SJCRH30 (cell line): ENCODE measurements at regions not wholly inside any gene's neighbourhood (a gene's known extent, or its start where the extent isn't known, plus 50 kb on each side); places are given as distances from the start of the nearest gene placed in this dataset.

ENCODE experiments used
- DNase-seq, 2 experiments: peaks; one replicate each; pipeline ENCODE4 v3.0.0-alpha.2; 2015 to 2020
- H3K27ac ChIP-seq: fragments of 250-450 bp; sonication (Bioruptor Pico); 2 replicates; pipeline ENCODE4 v1.5.1; 2020; ENCODE audit warnings: mild to moderate bottlenecking, moderate library complexity
- H3K27me3 ChIP-seq: fragments of 250-450 bp; sonication (Bioruptor Pico); 2 replicates; pipeline ENCODE4 v1.5.1; 2020; ENCODE audit warnings: mild to moderate bottlenecking, moderate library complexity
- H3K36me3 ChIP-seq: fragments of 250-450 bp; sonication (Bioruptor Pico); 2 replicates; pipeline ENCODE4 v1.5.1; 2020; ENCODE audit warnings: mild to moderate bottlenecking, moderate library complexity
- H3K4me1 ChIP-seq: fragments of 250-450 bp; sonication (Bioruptor Pico); 2 replicates; pipeline ENCODE4 v1.5.1; 2020; ENCODE audit warnings: mild to moderate bottlenecking, moderate library complexity
- H3K4me3 ChIP-seq: fragments of 250-450 bp; sonication (Bioruptor Pico); 2 replicates; pipeline ENCODE4 v1.5.1; 2020; ENCODE audit warnings: mild to moderate bottlenecking, moderate library complexity
- H3K9me3 ChIP-seq: fragments of 250-450 bp; sonication (Bioruptor Pico); replicated peaks from 2 replicates; pipeline ENCODE4 v1.5.1; 2020; ENCODE audit warnings: mild to moderate bottlenecking, moderate library complexity

DNA sequence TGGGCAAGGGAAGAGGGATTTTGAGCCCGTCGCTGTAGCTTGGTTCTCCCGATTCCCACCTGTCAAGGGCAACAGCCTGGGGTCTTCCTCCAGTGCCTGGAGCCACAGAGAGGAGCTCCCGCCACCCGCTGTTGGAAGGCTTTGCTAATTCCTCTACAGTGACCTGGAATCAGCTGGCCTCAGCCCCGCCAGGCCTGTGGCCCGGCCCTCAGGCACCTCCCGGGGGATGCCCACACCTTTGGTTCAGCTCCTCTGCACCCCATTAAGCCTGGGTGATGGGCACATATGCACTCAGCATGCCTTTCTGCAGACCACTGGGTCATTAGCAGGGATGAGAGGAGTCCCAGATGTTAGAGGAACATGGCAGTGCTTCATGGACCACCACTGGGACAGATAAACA is 121.4 kb upstream of the MKI67 start:
- no peak for DNase-seq

DNA sequence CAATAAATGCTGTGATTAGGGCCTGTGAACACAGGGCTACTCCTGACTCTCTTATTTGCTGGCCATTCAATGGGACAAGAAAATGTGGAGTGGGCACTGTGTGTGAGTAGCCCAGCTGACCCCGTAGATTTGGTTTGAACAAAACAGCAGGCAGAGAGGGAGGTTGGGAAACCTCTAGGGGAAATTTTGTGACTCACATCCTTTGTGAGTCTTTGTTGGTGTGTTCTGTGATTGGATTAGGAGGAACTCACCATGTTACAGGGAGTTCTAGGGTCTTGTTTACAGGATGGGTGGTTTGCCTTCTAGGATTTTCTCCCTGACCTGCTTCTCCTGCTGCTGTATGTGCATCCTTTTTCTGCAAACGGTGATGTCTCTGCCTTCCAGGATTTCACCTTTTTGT is 128.3 kb upstream of the MKI67 start:
- H3K4me3 ChIP-seq, result no peak overlapping the region
- H3K27me3 ChIP-seq, result no peaks in the 10 kb centered on the region
- DNase-seq, result no peak
- H3K4me1 ChIP-seq, result no peaks in the 10 kb centered on the region
- H3K9me3 ChIP-seq, result no peaks in the 10 kb centered on the region
- no peak overlapping the region for H3K27ac ChIP-seq
- no peaks in the 10 kb centered on the region for H3K36me3 ChIP-seq

More for the DNA sequence above, 121.4 kb upstream of the MKI67 start:
- H3K36me3 ChIP-seq, result no peaks in the 10 kb centered on the region
- H3K4me1 ChIP-seq, result no peaks in the 10 kb centered on the region
- H3K27me3 ChIP-seq, result no peaks in the 10 kb centered on the region
- no peaks in the 10 kb centered on the region for H3K9me3 ChIP-seq
- no peak overlapping the region for H3K27ac ChIP-seq
- H3K4me3 ChIP-seq, result no peak overlapping the region

DNA sequence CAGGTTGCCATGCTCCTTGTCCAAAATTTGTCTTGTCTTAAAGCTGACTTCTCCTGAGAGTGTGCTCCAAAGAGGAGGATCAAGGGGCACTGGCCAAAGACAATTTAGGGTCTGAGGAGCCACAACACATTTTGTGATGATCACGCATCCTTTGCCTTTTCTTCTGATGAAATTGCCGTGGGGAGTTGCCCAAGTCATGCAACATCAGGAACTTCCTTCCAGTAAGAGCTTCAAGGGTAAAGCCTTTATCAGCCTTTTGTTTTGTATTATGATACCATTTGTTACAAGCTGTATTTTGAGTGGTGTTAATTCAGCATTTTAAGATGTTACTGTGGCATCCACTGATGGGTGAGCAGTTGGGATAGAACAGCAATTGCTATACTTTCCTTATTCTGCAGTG is 131.2 kb upstream of the MKI67 start:
- no peak for DNase-seq
- Histone ChIP-seq H3K27me3 (no peaks in the 10 kb centered on the region), H3K27ac (no peak overlapping the region), H3K9me3 (no peaks in the 10 kb centered on the region), H3K4me3 (no peak overlapping the region), H3K36me3 (no peaks in the 10 kb centered on the region), H3K4me1 (no peaks in the 10 kb centered on the region)

DNA sequence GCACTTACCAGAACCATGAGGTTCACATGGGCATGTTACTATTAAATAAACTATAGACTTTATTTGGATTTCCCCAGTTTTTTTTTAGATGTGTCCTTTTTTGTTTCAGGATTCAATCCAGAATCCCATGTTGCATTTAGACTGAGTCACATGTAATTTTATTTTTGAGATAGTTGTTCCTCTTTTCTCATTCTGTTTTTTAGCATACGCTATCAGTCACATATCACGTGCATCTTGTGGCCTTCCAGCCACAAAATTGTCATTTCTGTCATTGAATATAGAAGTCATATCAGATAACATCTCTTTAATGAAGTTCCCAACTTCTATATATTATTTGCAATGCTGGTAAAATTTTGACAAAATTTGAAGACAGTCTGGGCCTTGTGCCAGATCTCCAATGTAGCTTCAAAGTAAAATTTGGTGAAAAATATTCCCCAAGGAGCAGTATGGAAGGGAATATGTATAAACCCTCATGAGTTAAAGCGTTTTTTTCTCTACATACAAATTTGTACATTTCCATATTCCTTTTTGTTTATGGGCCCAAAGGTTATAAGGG is 132.3 kb upstream of the MKI67 start:
- no peaks in the 10 kb centered on the region for H3K9me3 ChIP-seq
- DNase-seq, result no peak
- no peak overlapping the region for H3K4me3 ChIP-seq
- H3K27ac ChIP-seq, result no peak overlapping the region
- no peaks in the 10 kb centered on the region for H3K36me3 ChIP-seq
- H3K27me3 ChIP-seq, result no peaks in the 10 kb centered on the region
- H3K4me1 ChIP-seq, result no peaks in the 10 kb centered on the region

DNA sequence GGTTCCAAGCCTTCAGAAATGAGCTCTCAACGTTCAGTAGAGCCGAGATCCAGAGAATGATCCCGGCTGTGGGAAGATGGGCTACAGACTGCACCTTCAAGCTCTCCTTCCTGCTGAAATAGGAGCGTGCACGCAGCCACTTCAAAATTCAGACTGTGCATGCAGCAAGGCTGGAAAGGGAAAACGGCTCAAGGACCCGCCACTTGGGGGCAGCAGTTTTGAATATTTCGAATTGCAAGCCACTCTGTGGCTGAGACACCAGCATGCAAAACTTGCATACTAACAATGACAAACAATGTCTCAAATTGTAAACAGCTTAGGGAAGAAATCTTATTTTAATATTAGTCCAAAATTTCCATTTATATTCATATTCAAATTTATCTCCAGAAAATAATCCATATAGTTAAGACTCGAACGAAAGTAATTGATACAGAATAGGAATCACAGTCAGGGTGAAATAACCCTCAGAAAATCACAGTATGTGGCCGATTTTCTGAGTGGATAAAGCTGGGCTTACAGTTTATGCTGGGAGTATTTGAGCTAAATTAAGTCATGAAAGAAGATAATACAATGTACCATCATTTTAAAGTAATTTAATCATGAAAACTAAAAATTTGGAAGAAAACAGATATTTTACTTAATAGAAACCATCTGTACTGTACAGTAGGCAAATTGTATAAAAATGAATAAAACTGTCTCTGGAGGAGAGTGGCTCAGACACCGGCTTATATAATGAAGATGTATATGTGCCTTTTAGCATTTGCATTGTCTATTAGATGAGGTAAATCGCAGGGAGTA is 137.9 kb upstream of the MKI67 start:
- Histone ChIP-seq H3K4me1 (no peaks in the 10 kb centered on the region), H3K4me3 (no peak overlapping the region), H3K36me3 (no peaks in the 10 kb centered on the region), H3K27me3 (no peaks in the 10 kb centered on the region), H3K9me3 (no peaks in the 10 kb centered on the region), H3K27ac (no peak overlapping the region)
- DNase-seq, result peak; percentile 33 to 56

DNA sequence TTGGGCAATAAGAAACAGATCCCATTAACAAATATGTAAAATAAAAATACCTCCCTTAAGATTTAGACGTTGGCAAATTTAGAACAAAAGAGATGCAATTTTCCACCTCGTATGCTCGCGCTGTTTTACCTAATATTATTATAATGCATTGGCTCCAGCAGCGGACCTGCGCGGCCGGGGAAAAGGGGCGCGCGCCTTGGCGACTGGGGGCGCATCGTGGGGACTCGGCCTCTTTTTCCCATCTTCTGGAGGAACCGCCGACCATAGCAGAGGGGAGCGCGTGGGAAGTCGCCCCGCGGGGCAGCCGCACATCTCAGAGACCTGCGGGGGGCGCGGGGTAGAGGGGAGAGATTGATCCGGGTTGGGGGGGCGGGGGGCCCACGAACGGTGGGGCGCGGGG is 139.4 kb upstream of the MKI67 start:
- H3K27ac ChIP-seq, result no peak overlapping the region
- no peaks in the 10 kb centered on the region for H3K9me3 ChIP-seq
- no peak for DNase-seq

DNA sequence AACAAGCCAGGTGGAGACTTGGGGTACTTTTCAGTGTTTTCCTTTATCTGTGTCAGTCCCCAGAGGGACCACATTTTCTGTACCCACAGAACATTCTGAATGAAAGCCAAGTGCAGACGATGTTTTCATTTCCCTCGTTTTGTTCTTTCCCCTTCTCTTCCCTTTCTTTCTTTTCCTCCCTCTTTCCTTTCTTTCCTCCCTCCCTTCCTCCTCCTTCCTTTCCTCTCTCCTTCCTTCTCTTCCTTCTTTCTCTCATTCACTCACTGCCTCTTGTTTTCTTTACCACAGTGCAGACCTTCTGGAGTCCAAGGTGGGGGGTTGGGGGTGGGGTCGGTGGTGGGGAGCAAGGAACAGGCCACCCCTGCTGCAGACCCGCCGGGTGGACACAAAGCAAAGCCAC is 141.4 kb upstream of the MKI67 start:
- no peaks in the 10 kb centered on the region for H3K4me1 ChIP-seq
- no peaks in the 10 kb centered on the region for H3K36me3 ChIP-seq
- no peak overlapping the region for H3K27ac ChIP-seq
- no peak overlapping the region for H3K4me3 ChIP-seq
- H3K9me3 ChIP-seq, result no peaks in the 10 kb centered on the region
- H3K27me3 ChIP-seq, result no peaks in the 10 kb centered on the region
- DNase-seq, result no peak

More for the DNA sequence above, 139.4 kb upstream of the MKI67 start:
- H3K4me3 ChIP-seq, result no peak overlapping the region
- H3K27me3 ChIP-seq, result no peaks in the 10 kb centered on the region
- H3K4me1 ChIP-seq, result no peaks in the 10 kb centered on the region
- H3K36me3 ChIP-seq, result no peaks in the 10 kb centered on the region

DNA sequence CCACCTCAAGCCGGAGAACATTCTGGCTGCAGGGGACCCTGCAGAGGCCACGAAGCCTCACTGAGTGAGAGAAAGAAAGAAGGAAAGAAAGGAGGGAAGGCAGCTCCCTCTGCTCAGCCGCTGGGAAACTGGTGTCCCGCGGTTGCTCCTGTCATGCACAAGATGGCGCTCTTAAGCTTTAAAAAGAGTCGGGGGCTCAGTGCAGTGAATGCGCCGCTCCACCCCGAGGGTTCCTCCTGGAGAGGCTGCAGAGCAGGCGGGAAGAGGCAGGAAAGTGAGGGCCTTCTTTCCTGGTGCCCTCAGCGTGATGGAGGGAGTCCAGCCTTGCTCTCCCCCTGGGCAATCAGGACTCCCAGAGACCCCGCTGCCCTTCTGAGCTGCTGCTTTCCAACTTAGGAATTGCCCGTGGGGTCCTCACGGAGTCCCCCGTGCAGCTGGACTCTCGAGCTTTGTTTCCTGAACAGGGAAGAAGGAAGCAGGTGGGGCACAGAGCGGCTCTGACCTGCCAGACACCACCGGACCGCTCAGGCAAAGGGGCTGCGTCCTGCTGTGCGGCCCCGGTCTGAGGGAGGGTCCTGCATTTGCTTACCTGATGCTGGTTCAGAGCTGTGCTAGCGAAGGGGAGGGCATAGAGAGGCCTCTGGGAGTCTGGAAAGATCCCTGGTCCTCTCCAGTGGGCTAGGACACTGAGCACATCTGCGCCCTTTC is 141.9 kb upstream of the MKI67 start:
- H3K27ac ChIP-seq, result no peak overlapping the region
- H3K36me3 ChIP-seq, result no peaks in the 10 kb centered on the region
- H3K9me3 ChIP-seq, result no peaks in the 10 kb centered on the region
- H3K4me1 ChIP-seq, result no peaks in the 10 kb centered on the region
- DNase-seq, result peak; percentile 41 to 62
- no peaks in the 10 kb centered on the region for H3K27me3 ChIP-seq
- H3K4me3 ChIP-seq, result no peak overlapping the region

DNA sequence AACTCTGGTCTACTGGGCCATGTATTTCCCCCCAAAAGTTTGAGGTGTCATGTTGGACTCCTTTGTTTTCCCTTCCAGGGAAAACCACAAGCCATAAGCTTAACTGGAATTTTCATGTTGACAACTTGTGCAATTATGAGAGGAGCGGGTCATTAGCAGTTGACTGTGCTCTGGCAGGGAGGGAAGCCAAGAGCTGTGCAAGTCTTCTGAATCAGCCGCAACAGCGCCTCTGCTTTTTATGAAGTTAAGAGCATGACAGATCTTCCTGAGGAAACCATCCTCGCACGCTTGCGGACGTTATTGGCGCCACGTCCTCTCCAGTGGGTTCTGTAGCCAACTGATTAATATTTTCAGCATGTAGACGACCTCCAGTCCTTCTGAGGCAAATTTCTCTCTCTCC is 148.7 kb upstream of the MKI67 start:
- Histone ChIP-seq H3K36me3 (no peaks in the 10 kb centered on the region), H3K27ac (no peak overlapping the region), H3K27me3 (no peaks in the 10 kb centered on the region), H3K4me3 (no peak overlapping the region), H3K9me3 (no peaks in the 10 kb centered on the region), H3K4me1 (no peaks in the 10 kb centered on the region)
- peak in 1 of 2 experiments; percentile 6 for DNase-seq

DNA sequence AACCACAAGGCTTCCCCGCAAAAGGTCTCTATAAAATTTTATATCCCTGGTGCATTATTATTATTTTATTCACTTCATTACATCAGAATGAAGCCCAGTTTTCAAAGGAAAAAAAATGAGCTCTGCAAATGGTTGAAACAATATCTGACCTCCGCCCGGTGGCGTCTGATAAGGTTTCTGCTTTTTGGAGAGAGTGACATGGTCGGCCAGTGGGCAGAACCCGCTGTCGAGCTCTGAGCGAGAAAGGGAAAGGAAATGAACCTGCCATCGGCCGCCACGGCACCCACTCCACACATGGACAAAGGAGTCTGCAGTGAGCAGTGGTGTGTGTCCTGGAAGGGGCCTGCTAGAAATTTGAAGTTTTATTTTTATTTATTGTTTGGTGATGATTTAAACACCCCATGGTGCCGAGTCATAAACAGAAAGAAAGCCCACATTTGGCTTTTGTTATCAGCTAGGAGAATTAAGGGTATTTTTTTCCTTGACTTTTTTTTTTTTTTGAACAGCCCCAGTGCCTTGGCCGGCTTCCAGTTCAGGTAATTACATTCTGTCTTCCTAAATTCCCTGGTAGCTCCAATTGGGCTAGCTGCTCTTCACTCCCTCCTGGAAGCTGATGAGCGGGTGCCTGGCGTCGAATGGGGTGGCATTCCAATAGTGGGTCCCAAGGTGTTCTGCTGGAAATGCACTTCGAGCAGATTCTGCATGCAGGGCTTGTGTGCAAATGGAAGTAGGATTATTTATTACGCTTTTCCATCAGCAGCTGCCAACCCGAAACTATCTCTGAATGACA is 149.4 kb upstream of the MKI67 start:
- Histone ChIP-seq H3K4me1 (no peaks in the 10 kb centered on the region), H3K9me3 (no peaks in the 10 kb centered on the region), H3K27me3 (no peaks in the 10 kb centered on the region), H3K27ac (no peak overlapping the region), H3K36me3 (no peaks in the 10 kb centered on the region), H3K4me3 (no peak overlapping the region)
- no peak for DNase-seq

DNA sequence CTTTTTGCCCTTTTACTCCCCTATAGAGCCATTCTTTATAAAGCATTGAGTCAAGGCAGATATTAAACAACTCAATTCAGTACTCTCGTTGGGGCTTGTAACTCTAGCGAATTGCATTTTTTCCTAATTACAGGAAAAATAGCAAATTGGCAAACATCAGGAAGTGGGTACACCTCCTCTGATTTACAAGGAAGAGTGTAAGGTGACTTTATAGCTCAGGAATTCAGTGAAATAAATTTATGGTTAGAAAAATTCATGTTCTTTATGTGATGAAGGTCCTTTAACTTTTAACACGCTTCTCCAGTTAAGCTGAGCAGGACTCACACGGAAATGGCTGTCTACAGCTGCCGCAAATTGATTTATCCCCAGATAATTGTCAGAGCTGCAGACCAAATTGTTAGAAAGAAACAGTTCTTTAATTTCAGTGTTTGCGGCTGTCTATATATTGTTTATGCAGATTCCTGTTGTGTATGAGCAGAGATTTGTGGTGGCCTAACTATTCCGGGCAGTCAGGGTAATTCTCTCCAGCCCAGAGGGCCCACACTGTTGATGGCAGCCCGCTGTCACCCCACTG is 151.1 kb upstream of the MKI67 start:
- no peaks in the 10 kb centered on the region for H3K4me1 ChIP-seq
- no peaks in the 10 kb centered on the region for H3K9me3 ChIP-seq
- H3K27me3 ChIP-seq, result no peaks in the 10 kb centered on the region
- no peak overlapping the region for H3K4me3 ChIP-seq
- no peaks in the 10 kb centered on the region for H3K36me3 ChIP-seq
- H3K27ac ChIP-seq, result no peak overlapping the region
- DNase-seq, result no peak

DNA sequence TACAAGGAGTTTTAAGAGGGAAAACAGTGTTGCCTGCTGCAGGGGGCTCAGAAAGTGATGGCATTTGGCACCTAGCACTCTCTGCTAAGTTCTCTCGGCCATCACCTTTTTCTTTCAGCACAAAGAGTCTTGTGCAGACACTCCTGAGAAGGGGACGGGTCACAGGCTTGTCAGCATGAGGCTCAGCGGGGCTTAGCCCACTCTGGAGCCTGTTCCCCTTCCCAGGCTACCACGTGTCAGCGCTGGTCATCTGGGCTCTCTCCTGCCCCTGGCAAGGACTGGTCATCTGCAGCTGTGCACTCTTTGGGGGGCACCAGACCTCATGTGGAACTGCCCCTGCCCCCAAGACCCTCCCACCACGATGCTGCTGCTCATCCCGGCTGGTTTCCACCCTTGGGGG is 152.1 kb upstream of the MKI67 start:
- Histone ChIP-seq H3K4me3 (no peak overlapping the region), H3K36me3 (no peaks in the 10 kb centered on the region), H3K4me1 (no peaks in the 10 kb centered on the region), H3K27me3 (no peaks in the 10 kb centered on the region), H3K9me3 (no peaks in the 10 kb centered on the region), H3K27ac (no peak overlapping the region)
- no peak for DNase-seq

DNA sequence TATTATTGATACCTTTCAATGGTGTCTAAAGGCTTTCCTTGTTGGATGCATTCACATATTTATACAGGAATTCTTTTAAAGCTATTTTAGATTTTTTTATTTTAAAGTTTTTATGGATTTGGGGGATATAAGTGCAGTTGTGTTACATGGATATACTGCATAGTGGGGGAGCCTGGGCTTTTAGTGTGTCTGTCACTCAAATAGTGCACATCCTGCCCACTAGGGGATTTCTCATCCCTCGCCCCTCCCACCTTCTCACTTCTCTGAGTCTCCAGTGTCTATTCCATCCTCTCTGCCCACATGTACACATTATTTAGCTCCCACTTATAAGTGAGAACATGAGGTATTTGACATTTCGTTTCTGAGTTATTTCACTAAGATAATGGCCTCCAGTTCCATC is 154.0 kb upstream of the MKI67 start:
- Histone ChIP-seq H3K4me1 (no peaks in the 10 kb centered on the region), H3K9me3 (no peaks in the 10 kb centered on the region), H3K27me3 (no peaks in the 10 kb centered on the region), H3K36me3 (no peaks in the 10 kb centered on the region), H3K4me3 (no peak overlapping the region), H3K27ac (no peak overlapping the region)
- DNase-seq, result no peak

DNA sequence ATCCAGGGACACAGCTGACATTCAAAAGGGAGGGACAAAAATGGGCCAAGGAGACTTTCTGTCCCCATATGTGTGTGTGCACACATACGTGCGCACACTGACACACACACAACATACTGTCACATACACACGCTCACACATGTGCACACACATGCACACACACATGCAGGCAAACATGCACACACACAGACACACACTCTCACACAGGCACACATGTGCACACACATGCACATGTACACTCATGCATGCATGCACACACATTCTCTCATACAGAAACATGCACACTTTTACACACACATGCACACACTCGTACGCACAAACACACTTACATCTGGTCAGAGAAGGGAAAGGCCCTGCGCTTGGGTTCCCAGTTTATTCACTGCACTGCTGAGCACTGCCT is 155.1 kb upstream of the MKI67 start:
- no peak overlapping the region for H3K4me3 ChIP-seq
- DNase-seq, result no peak
- no peaks in the 10 kb centered on the region for H3K9me3 ChIP-seq
- no peak overlapping the region for H3K27ac ChIP-seq
- no peaks in the 10 kb centered on the region for H3K36me3 ChIP-seq
- no peaks in the 10 kb centered on the region for H3K4me1 ChIP-seq
- H3K27me3 ChIP-seq, result no peaks in the 10 kb centered on the region

DNA sequence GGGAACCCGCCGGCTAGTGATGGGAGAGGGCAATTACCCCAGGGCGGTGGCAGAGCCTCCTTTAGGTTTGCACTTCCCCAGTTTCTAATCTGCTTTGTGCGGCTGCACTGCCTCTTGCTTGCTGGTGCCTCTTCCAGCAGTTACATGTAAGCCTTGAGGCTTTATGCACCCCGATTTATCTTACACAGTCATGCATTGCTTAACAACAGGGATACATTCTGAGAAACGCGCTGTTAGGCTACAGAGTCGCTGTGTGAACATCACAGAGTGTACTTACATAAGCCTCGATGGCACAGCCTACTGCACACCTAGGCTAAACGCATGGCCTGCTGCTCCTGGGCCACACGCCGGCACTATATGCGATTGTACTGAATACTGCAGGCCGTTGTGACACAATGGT is 155.6 kb upstream of the MKI67 start:
- no peaks in the 10 kb centered on the region for H3K9me3 ChIP-seq
- H3K27me3 ChIP-seq, result no peaks in the 10 kb centered on the region
- H3K27ac ChIP-seq, result no peak overlapping the region
- H3K36me3 ChIP-seq, result no peaks in the 10 kb centered on the region
- H3K4me1 ChIP-seq, result no peaks in the 10 kb centered on the region
- H3K4me3 ChIP-seq, result no peak overlapping the region
- DNase-seq, result no peak
